ENCODE measurements at regions not wholly inside any gene's neighbourhood (a gene's known extent, or its start where the extent isn't known, plus 50 kb on each side); places are given as distances from the start of the nearest gene placed in this dataset.

DNA sequence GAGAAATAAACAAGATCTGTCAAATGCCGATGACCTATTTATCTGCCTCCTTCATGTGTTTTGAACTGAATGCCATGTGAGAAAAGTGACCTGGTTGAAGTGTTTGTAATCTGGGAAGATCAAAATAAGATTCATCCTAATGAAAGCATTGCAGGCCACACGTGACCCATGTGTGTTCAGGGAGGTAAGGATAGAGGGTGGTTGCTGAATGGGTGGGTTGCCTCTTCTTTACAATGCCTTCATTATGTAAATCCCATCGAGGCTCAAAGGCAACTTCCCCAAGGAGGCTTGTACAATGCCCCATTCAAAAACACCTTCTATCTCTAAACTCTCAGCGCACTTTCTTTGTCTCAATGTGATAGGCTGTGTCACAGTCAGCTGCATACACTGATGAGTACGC is 273.1 kb downstream of the LRATD1 start:
- ChIA-PET POLR2A (ENCODE audit: low non-redundant PET) (no interaction called here), CTCF (no interaction called here)
- no peak for DNase-seq (ENCODE audit: low spot score)
- no peak overlapping the region for H3K27ac ChIP-seq
- TF ChIP-seq, protein P1, sequence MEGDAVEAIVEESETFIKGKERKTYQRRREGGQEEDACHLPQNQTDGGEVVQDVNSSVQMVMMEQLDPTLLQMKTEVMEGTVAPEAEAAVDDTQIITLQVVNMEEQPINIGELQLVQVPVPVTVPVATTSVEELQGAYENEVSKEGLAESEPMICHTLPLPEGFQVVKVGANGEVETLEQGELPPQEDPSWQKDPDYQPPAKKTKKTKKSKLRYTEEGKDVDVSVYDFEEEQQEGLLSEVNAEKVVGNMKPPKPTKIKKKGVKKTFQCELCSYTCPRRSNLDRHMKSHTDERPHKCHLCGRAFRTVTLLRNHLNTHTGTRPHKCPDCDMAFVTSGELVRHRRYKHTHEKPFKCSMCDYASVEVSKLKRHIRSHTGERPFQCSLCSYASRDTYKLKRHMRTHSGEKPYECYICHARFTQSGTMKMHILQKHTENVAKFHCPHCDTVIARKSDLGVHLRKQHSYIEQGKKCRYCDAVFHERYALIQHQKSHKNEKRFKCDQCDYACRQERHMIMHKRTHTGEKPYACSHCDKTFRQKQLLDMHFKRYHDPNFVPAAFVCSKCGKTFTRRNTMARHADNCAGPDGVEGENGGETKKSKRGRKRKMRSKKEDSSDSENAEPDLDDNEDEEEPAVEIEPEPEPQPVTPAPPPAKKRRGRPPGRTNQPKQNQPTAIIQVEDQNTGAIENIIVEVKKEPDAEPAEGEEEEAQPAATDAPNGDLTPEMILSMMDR (conservative IDR thresholded peaks at IDR 0.05; ENCODE audit: low read depth): no peak

DNA sequence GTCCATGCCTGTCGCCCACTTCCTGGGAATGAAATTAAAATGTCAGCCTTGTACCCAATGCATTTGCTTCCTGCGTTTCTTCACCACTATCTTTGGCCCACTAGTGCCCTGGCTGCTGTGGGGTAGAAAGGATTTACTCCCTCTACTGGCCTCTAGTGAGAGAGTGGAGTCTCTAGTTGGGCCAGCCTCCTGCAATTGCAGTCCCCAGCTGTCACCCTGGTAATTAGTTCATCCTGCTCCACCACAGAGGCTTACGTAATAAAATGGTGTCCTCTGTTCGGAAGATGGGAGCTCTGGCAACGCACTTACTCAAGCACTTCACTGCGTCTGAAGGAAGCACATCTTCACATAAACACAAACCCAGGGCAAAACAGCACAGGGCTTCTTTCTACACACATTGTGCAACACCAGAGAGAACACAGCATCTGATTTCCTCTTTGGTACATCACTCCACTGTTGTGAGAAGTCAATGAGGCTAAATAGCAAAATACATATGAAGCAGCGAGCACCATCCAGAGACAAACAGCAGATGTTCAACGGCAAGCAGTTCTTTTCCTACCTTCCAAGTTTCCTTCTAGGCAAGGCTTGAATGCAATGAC is 274.6 kb downstream of the LRATD1 start:
- CTCF ChIA-PET: no interaction called here
- TF ChIP-seq, protein P1 (conservative IDR thresholded peaks at IDR 0.05; ENCODE audit: low read depth): no peak

DNA sequence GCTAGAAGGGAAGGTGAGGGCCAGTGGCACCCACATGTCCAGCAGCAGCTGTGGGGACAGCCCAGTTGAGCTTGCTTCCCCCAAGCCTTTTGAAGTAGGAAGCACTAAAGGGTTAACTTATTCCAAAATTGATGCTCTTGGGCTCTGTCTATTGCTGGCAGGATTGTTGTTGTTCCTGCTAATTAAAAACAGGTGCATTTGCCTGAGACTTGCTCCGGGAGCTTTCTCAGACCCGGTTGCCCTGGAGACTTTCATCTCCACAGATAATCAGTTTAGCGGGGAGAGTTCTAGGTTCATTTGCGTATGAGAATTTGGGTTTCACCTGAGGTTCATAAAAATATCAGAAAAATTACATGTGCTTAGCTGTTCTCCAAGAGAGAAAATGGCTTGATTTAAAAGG is 277.3 kb downstream of the LRATD1 start:
- ChIA-PET POLR2A (ENCODE audit: low non-redundant PET) (no interaction called here), CTCF (no interaction called here)
- TF ChIP-seq, protein P1 (conservative IDR thresholded peaks at IDR 0.05; ENCODE audit: low read depth): no peak
- no peak overlapping the region for H3K27ac ChIP-seq
- DNase-seq (ENCODE audit: low spot score): no peak

More for the DNA sequence above, 274.6 kb downstream of the LRATD1 start:
- no peak overlapping the region for H3K27ac ChIP-seq
- DNase-seq (ENCODE audit: low spot score): no peak
- POLR2A ChIA-PET (ENCODE audit: low non-redundant PET): no interaction called here

GRCh38 chr2:14910654-14911053 is 278.1 kb downstream of the LRATD1 start:
- ChIA-PET CTCF (no interaction called here), POLR2A (ENCODE audit: low non-redundant PET) (no interaction called here)
- no peak overlapping the region for H3K27ac ChIP-seq
- TF ChIP-seq, protein P1 (conservative IDR thresholded peaks at IDR 0.05; ENCODE audit: low read depth): no peak
- no peak for DNase-seq (ENCODE audit: low spot score)

DNA sequence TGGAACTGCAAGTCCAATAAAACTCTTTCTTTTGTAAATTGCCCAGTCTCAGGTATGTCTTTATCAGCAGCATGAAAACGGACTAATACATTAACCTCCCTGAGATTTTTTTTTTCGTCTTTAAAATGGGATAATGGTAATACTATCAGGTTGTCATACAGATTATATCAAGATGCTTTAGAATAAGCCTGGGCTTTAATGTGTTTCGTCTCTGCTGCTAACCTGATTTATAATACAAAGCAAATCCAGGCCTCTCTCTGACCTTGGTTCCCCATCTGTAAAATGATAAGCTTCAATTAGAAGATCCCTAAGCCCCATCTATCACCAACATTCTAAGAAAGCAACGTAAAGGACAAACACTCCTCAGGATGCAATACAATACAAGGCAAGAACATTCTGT is 283.5 kb downstream of the LRATD1 start:
- TF ChIP-seq, protein P1 (conservative IDR thresholded peaks at IDR 0.05; ENCODE audit: low read depth): no peak
- H3K27ac ChIP-seq: no peak overlapping the region
- POLR2A ChIA-PET (ENCODE audit: low non-redundant PET): no interaction called here
- no peak for DNase-seq (ENCODE audit: low spot score)
- CTCF ChIA-PET: interaction anchor here (0.6 kb wide), 1 partner anchor 1841 kb away, joined by 3 read pairs; no protein-coding TSS in a partner anchor

- CTCF ChIA-PET: no interaction called here
- DNase-seq (ENCODE audit: low spot score): no peak
- H3K27ac ChIP-seq: no peak overlapping the region
- TF ChIP-seq, protein P1 (conservative IDR thresholded peaks at IDR 0.05; ENCODE audit: low read depth): no peak
- POLR2A ChIA-PET (ENCODE audit: low non-redundant PET): no interaction called here
Observed at GRCh38 chr2:14923820-14924580, 291.5 kb downstream of the LRATD1 start.
